Upper lobe of right lung (tissue), 1 donor: ENCODE measurements at regions not wholly inside any gene's neighbourhood (a gene's known extent, or its start where the extent isn't known, plus 50 kb on each side); places are given as distances from the start of the nearest gene placed in this dataset.

Experiments
- ATAC-seq: fragments of 200-7000 bp; cut with Tn5 transposase; one replicate; pipeline ENCODE4 v1.9.1; 2020; ENCODE audit warnings: mild to moderate bottlenecking, moderate library complexity
- DNase-seq: peaks from one replicate; pipeline ENCODE4 v3.0.0-alpha.2; 2020
- H3K27ac ChIP-seq: fragments of 200-600 bp; one replicate; pipeline ENCODE4 v1.8.0; 2022
- H3K27me3 ChIP-seq: fragments of 200-600 bp; one replicate; pipeline ENCODE4 v1.8.0; 2022; ENCODE audit warnings: mild to moderate bottlenecking
- H3K36me3 ChIP-seq: fragments of 200-600 bp; one replicate; pipeline ENCODE4 v1.8.0; 2022
- H3K4me1 ChIP-seq: fragments of 200-600 bp; one replicate; pipeline ENCODE4 v1.8.0; 2022
- H3K4me3 ChIP-seq: fragments of 200-600 bp; one replicate; pipeline ENCODE4 v1.8.0; 2022; ENCODE audit warnings: mild to moderate bottlenecking
- H3K9me3 ChIP-seq: fragments of 200-600 bp; one replicate; pipeline ENCODE4 v1.8.0; 2022
- intact Hi-C: fragments of 100-400 bp; cut with DNase I; formaldehyde crosslinking; loops from one replicate; pipeline ENCODE4 v1.11.0; 2022
- TF ChIP-seq, protein P1 (sequence below): fragments of 200-600 bp; IDR thresholded peaks from one replicate; pipeline ENCODE4 v1.8.0; 2022; ENCODE audit warnings: antibody characterized with exemption
- donor health status: DM: no; HTN: yes; CAD: no; lungs with severe emphysema.

DNA sequence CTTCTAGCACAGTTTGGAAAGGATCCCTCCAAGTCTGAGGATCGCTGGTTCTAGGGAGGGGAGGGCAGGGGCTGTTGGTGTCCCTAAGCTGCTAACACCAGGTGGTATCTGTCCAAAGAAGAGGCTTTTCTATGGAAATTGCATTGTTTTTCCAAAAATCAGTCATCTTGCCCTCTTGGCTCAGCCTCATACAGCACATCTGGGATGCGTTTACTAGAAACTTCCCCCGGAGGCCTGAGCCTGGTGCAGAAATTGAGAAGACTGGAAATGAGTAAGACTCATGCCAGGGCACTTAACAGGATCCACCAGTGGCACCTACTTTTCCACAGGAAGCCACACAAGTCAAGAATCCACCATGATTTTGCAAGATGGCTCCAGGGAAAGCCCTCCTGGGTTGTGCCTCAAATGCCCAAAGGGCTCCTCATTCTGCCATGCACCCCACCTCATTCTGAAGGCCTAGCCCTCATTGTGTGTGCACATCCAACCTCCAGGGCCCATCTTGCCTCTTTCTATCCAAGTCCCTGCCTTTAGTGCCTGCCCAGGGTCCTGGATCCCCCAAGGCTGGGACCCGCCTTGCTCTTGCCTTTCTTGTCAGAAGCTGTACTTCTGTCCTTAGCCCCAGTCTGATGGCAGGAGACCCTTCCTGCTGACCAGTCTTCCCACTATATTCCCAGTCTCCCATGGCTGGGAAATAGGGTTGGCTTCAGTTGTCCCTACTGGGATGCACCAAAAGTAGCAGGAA, 97.6 kb downstream of the MRPL14 start:
- DNase-seq (peak; percentile 50), ATAC-seq (peak; percentile 17)
- TF ChIP-seq, protein P1, sequence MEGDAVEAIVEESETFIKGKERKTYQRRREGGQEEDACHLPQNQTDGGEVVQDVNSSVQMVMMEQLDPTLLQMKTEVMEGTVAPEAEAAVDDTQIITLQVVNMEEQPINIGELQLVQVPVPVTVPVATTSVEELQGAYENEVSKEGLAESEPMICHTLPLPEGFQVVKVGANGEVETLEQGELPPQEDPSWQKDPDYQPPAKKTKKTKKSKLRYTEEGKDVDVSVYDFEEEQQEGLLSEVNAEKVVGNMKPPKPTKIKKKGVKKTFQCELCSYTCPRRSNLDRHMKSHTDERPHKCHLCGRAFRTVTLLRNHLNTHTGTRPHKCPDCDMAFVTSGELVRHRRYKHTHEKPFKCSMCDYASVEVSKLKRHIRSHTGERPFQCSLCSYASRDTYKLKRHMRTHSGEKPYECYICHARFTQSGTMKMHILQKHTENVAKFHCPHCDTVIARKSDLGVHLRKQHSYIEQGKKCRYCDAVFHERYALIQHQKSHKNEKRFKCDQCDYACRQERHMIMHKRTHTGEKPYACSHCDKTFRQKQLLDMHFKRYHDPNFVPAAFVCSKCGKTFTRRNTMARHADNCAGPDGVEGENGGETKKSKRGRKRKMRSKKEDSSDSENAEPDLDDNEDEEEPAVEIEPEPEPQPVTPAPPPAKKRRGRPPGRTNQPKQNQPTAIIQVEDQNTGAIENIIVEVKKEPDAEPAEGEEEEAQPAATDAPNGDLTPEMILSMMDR: no peak
- Histone ChIP-seq H3K4me1 (no peaks in the 10 kb centered on the region), H3K4me3 (no peak overlapping the region), H3K27ac (no peak overlapping the region), H3K9me3 (no peaks in the 10 kb centered on the region), H3K36me3 (no peaks in the 10 kb centered on the region), H3K27me3 (peaks cover under 1% of the 10 kb centered on the region)
- intact Hi-C loops: no loop called here

DNA sequence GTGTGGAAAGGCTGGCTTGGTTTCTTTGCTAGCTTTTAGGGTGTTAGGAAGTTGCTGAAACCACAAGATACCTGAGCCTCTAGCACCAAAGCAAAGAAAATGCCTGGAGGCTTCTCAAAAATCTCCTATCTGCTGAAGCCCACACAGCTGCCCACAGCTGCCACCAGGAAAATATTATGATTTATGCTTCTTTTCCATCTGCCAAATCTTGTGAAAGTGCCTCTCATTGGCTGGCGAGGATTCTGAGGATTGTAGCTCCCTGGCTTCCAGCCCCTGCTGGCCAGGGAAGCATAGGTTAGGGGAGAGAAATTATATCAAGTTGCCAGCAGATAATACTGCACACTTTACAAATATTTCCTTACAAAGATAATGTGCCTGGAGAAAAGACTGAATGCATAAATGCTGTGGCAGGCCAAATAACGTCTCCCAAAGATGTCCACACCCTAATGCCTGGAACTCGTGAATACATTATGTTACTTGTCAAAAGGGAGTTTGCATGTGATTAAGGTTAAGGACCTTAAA, 98.4 kb downstream of the MRPL14 start:
- peak overlapping the region; percentile 24 for H3K27ac ChIP-seq
- ATAC-seq (no peak), DNase-seq (peak; percentile 18)
- peaks cover 3% of the 10 kb centered on the region for H3K27me3 ChIP-seq
- intact Hi-C loops: no loop called here
- no peaks in the 10 kb centered on the region for H3K4me1 ChIP-seq
- H3K9me3 ChIP-seq: no peaks in the 10 kb centered on the region
- no peak overlapping the region for H3K4me3 ChIP-seq
- TF ChIP-seq, protein P1: no peak
- H3K36me3 ChIP-seq: no peaks in the 10 kb centered on the region

DNA sequence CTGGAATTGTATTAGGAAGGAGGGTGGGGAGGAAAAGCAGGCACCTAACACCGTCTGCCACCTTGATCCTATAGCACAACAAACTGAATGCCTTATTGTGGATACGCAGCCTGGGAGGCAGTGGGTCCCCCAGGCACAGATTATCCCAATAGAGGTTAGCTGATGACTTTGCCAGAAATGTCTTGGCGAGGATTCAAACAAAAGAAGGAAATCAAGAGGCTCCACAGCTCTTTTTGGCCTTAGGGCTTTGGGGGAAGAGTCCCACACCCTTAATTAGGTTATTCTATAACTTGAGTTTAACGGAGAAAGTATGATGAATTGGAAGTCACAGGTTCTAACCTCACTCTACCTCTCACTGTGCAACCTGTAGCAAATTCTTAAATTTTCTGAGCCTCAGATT, 102.0 kb downstream of the MRPL14 start:
- intact Hi-C loops: no loop called here
- TF ChIP-seq, protein P1: no peak
- ATAC-seq (no peak), DNase-seq (no peak)
- no peak overlapping the region for H3K27ac ChIP-seq
- no peaks in the 10 kb centered on the region for H3K9me3 ChIP-seq
- H3K4me3 ChIP-seq: no peak overlapping the region
- H3K4me1 ChIP-seq: no peaks in the 10 kb centered on the region
- peaks cover 3% of the 10 kb centered on the region for H3K27me3 ChIP-seq
- H3K36me3 ChIP-seq: no peaks in the 10 kb centered on the region

DNA sequence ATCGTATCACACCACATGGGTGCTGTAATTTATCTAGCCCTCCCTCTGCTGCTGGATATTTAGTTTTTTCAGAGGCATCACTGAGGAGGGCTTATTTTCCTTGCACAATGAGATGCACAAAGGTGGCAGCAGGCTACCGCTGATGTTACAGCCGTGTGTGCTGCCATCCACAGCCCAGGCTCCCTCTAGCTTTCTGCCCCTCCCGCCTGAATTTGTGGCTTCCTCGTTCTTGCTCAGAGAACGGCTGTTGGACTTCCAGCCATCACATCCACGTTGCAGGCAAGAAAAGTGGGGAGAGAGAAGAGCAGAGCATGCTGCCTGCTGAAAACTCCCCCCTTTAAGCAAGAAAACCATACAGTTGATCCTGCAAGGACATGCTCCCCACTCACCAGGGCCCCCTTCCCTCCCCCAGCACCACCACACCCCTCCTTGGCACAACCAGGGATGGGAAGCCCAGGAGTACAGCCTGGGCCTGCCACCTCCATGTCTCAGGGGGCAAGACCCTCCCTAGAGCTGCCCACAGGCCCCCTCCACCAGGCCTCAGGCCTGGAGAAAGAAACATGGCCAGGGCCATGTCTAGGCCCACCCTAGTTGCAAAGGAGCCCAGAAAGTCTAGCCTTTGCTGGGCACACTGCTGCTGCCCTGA, 102.6 kb downstream of the MRPL14 start:
- Histone ChIP-seq H3K36me3 (no peaks in the 10 kb centered on the region), H3K9me3 (no peaks in the 10 kb centered on the region), H3K27me3 (peaks cover 3% of the 10 kb centered on the region), H3K4me1 (no peaks in the 10 kb centered on the region), H3K4me3 (no peak overlapping the region), H3K27ac (no peak overlapping the region)
- ATAC-seq (no peak), DNase-seq (peak; percentile 36)
- intact Hi-C loops: no loop called here
- TF ChIP-seq, protein P1: no peak

DNA sequence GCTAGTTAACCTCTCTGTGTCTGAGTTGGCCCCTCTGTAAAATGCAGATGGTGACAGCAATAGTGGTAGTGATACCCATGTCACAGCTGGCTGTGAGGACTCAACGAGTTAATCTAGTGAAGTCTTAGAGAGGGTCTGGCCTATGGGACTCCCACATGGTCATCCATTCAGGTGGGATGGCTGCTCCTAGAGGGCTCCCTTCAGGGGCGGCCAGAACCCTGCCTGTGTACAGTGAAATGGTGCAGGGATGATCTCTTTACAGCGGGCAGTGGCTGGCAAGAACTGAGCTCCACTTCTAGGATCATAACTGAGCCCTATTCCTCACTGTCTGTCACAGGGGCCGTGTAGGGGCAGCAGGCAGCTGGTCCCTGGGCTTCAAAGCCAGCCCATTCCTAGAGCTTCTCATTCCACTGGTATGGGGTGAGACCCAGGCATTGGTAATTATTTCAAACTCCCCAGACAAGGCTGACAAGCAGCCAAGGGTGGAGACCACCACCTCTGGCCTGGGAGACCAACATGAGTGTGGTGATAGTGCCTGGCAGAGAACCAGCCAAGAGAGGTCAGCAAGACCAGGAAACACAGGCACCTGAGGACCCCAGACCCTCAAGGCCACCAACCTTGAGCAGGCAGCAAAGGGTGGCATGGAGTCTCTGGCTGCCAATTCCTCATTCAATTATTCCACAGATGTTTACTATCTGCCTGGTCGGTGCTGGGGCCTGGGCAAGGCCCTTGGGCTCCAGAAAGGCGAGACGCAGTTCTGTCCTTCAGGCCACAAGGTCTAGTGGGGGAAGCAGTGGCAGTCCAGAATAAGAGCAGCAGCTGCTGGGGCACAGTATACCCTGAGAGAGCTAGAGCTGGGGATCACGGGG, 103.4 kb downstream of the MRPL14 start:
- intact Hi-C loops: no loop called here
- no peak overlapping the region for H3K27ac ChIP-seq
- TF ChIP-seq, protein P1: no peak
- H3K27me3 ChIP-seq: peaks cover 3% of the 10 kb centered on the region
- no peak for ATAC-seq
- H3K36me3 ChIP-seq: no peaks in the 10 kb centered on the region
- no peaks in the 10 kb centered on the region for H3K9me3 ChIP-seq
- DNase-seq: peak; percentile 36
- H3K4me3 ChIP-seq: no peak overlapping the region
- no peaks in the 10 kb centered on the region for H3K4me1 ChIP-seq
